ENCODE measurements at regions not wholly inside any gene's neighbourhood (a gene's known extent, or its start where the extent isn't known, plus 50 kb on each side); places are given as distances from the start of the nearest gene placed in this dataset.
A peak's percentile ranks its signal among the peaks of the same experiment; 100 is the strongest.

DNA sequence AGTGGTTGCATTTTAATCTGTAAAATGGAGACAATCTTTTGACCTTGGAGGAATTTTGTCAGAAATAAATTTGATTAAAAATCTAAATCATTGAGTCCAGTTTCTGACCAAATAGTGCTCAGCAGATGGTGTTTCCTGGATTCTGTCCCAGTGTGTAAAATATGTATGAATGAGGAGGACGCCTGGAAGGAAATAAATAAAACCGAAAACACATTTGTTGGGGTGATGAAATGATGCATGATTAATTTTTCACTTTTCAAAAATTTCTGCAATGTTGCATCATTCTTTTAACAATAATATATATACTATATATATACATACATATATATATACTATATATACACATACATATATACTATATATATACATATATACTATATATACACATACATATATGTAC, 261.1 kb upstream of the TRIB2 start:
- Mint-ChIP-seq H3K4me3 (no peak overlapping the region), H3K9me3 (no peaks in the 10 kb centered on the region), H3K27me3 (ENCODE audit: insufficient read depth) (no peaks in the 10 kb centered on the region), H3K27ac (no peak overlapping the region), H3K4me1 (ENCODE audit: low read depth) (peaks cover 38% of the 10 kb centered on the region), H3K36me3 (ENCODE audit: low read depth) (no peaks in the 10 kb centered on the region)
- DNase-seq, result no peak
- TF ChIP-seq, protein P1, sequence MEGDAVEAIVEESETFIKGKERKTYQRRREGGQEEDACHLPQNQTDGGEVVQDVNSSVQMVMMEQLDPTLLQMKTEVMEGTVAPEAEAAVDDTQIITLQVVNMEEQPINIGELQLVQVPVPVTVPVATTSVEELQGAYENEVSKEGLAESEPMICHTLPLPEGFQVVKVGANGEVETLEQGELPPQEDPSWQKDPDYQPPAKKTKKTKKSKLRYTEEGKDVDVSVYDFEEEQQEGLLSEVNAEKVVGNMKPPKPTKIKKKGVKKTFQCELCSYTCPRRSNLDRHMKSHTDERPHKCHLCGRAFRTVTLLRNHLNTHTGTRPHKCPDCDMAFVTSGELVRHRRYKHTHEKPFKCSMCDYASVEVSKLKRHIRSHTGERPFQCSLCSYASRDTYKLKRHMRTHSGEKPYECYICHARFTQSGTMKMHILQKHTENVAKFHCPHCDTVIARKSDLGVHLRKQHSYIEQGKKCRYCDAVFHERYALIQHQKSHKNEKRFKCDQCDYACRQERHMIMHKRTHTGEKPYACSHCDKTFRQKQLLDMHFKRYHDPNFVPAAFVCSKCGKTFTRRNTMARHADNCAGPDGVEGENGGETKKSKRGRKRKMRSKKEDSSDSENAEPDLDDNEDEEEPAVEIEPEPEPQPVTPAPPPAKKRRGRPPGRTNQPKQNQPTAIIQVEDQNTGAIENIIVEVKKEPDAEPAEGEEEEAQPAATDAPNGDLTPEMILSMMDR (IDR thresholded peaks at IDR 0.05), result no peak

DNA sequence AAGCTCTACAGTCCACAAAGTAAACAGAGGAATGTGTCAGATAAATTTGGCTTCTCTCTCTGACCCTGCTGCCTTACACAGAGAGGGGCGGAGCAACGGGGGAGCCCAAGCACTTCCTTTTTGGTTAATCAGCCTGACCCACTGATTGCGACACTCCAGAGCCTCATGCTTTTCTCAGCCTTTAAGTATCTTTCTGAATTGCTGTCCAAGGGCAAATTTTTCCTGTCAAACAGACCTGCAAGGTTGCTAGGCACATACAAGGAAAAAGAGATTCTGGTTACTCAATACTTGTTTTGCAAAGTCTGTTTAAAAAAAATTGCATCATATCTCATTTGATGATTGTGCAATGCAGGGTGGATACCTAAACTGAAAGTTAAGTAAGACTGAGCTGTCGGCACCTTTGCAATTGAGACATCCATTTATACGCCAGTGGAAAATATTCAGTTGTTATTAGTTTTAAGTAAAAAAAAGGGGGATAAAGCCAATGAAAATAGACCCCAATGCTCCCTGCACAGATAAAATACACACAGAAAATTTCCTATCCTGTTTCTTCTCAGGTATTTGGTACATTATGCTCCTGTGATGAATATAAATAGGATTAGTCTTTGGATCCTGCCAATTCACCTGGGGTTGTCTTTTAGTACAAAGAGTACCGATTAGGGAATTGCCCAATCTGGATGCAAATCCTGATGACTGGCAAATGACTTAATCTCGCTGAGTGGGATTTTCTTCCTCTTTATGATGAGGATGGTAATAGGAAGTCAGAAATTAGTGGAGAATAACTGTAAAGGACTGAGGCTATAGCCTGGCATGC, 260.2 kb upstream of the TRIB2 start:
- H3K4me3 Mint-ChIP-seq, result peak overlapping the region; percentile 84
- TF ChIP-seq, protein P1 (IDR thresholded peaks at IDR 0.05), result no peak
- H3K27ac Mint-ChIP-seq, result peak overlapping the region; percentile 72
- DNase-seq, result peak; percentile 96
- peaks cover 38% of the 10 kb centered on the region for H3K4me1 Mint-ChIP-seq (ENCODE audit: low read depth)
- no peaks in the 10 kb centered on the region for H3K9me3 Mint-ChIP-seq
- H3K27me3 Mint-ChIP-seq (ENCODE audit: insufficient read depth), result no peaks in the 10 kb centered on the region
- no peaks in the 10 kb centered on the region for H3K36me3 Mint-ChIP-seq (ENCODE audit: low read depth)

GRCh38 chr2:12457831-12458230, 258.9 kb upstream of the TRIB2 start:
- DNase-seq, result peak; percentile 36
- H3K36me3 Mint-ChIP-seq (ENCODE audit: low read depth), result no peaks in the 10 kb centered on the region
- no peaks in the 10 kb centered on the region for H3K27me3 Mint-ChIP-seq (ENCODE audit: insufficient read depth)
- H3K4me3 Mint-ChIP-seq, result no peak overlapping the region
- peaks cover 25% of the 10 kb centered on the region for H3K4me1 Mint-ChIP-seq (ENCODE audit: low read depth)
- TF ChIP-seq, protein P1 (IDR thresholded peaks at IDR 0.05), result no peak
- no peak overlapping the region for H3K27ac Mint-ChIP-seq
- H3K9me3 Mint-ChIP-seq, result no peaks in the 10 kb centered on the region

GRCh38 chr2:12463189-12463588, 253.5 kb upstream of the TRIB2 start:
- no peaks in the 10 kb centered on the region for H3K36me3 Mint-ChIP-seq (ENCODE audit: low read depth)
- 0 out of 2 replicates have a peak, but pooled peaks cover 2% of the 10 kb centered on the region for H3K27me3 Mint-ChIP-seq (ENCODE audit: insufficient read depth)
- H3K4me3 Mint-ChIP-seq, result no peak overlapping the region
- H3K4me1 Mint-ChIP-seq (ENCODE audit: low read depth), result no peaks in the 10 kb centered on the region
- no peaks in the 10 kb centered on the region for H3K9me3 Mint-ChIP-seq
- TF ChIP-seq, protein P1 (IDR thresholded peaks at IDR 0.05), result no peak
- DNase-seq, result no peak
- no peak overlapping the region for H3K27ac Mint-ChIP-seq

GRCh38 chr2:12465631-12466135, 251.1 kb upstream of the TRIB2 start:
- H3K4me3 Mint-ChIP-seq, result no peak overlapping the region
- H3K27ac Mint-ChIP-seq, result no peak overlapping the region
- TF ChIP-seq, protein P1 (IDR thresholded peaks at IDR 0.05), result no peak
- H3K36me3 Mint-ChIP-seq (ENCODE audit: low read depth), result no peaks in the 10 kb centered on the region
- DNase-seq, result no peak
- H3K9me3 Mint-ChIP-seq, result no peaks in the 10 kb centered on the region
- 0 out of 2 replicates have a peak, but pooled peaks cover 2% of the 10 kb centered on the region for H3K27me3 Mint-ChIP-seq (ENCODE audit: insufficient read depth)
- H3K4me1 Mint-ChIP-seq (ENCODE audit: low read depth), result peaks cover 8% of the 10 kb centered on the region; the same call in 1 of the 2 replicates

Data from HFFc6 (cell line).